HCT116 (cell line): ENCODE measurements at regions not wholly inside any gene's neighbourhood (a gene's known extent, or its start where the extent isn't known, plus 50 kb on each side); places are given as distances from the start of the nearest gene placed in this dataset.

ENCODE experiments used
- ATAC-seq: fragments of 200-7000 bp; cut with Tn5 transposase; 2 replicates; pipeline ENCODE4 v1.9.1; 2020; ENCODE audit warnings: mild to moderate bottlenecking, moderate library complexity
- BruUV-seq: library from RNA; stranded (reverse); fragments of 400-500 nt; replicated peaks from 2 replicates; lab custom pipeline; 2021; lab: Mats Ljungman, UMichigan
- CTCF ChIA-PET: fragments of 300-600 bp; sonication (Branson Sonifier 250); formaldehyde crosslinking; loops from one replicate; lab custom pipeline; 2021; ENCODE audit warnings: antibody characterized with exemption; lab: Charles Lee
- POLR2A ChIA-PET: fragments of 300-600, 350-600 bp; sonication (Branson Sonifier 250); formaldehyde crosslinking; loops from one replicate; lab custom pipeline; 2021; ENCODE audit warnings: antibody characterized with exemption; lab: Charles Lee
- RAD21 ChIA-PET, 2 experiments: fragments of 300-600 bp; sonication (Branson Sonifier 250); formaldehyde crosslinking; loops; one replicate each; lab custom pipeline; 2023; ENCODE audit warnings: low total read pairs in 2 of 2; ENCODE audit not compliant: uncharacterized antibody in 2 of 2, unreplicated experiment in 2 of 2, low non-redundant PET in 1 of 2; lab: Charles Lee
- DNase-seq: peaks from one replicate; pipeline ENCODE4 v3.0.0-alpha.2; 2010; ENCODE audit warnings: low read depth, low spot score
- H2AFZ ChIP-seq: fragments of 200-600 bp; shearing (Covaris generic), sonication (generic); 2 replicates; pipeline ENCODE4 v1.6.1; 2017; ENCODE audit warnings: low read depth, mixed run types, mixed read lengths, antibody characterized with exemption, low read length; ENCODE audit not compliant: poor library complexity, severe bottlenecking
- H3K27ac ChIP-seq: 2 replicates; pipeline ENCODE4 v1.5.1; 2012; ENCODE audit warnings: low read depth, low read length
- H3K27me3 ChIP-seq: fragments of 200-600 bp; sonication (generic); 2 replicates; pipeline ENCODE4 v1.6.1; 2016; ENCODE audit warnings: mixed run types, low read length, mixed read lengths; ENCODE audit not compliant: insufficient read depth
- H3K36me3 ChIP-seq, 2 experiments: fragments of 200-500 bp in 1 of 2; fragments of 200-600 bp in 1 of 2; sonication (Bioruptor generic) in 1 of 2; sonication (generic) in 1 of 2; 2 replicates each; pipeline versions ENCODE4 v1.5.1 to v1.6.1; 2014 to 2016; ENCODE audit warnings: low read length in 2 of 2, inconsistent platforms in 1 of 2, mixed read lengths in 1 of 2, mixed run types in 1 of 2; ENCODE audit not compliant: insufficient read depth in 2 of 2, control insufficient read depth in 1 of 2
- H3K4me1 ChIP-seq, 2 experiments: fragments of 200-600 bp in 1 of 2; sonication (generic) in 1 of 2; 2 replicates each; pipeline versions ENCODE4 v1.5.1 to v1.6.1; 2012 to 2017; ENCODE audit warnings: low read length in 2 of 2, inconsistent platforms in 1 of 2, mild to moderate bottlenecking in 1 of 2, mixed read lengths in 1 of 2, mixed run types in 1 of 2, moderate library complexity in 1 of 2; ENCODE audit not compliant: insufficient read depth in 2 of 2, control insufficient read depth in 1 of 2
- H3K4me2 ChIP-seq: fragments of 200-600 bp; sonication (generic); 2 replicates; pipeline ENCODE4 v1.6.1; 2017; ENCODE audit warnings: mixed run types, low read length, mixed read lengths
- H3K4me3 ChIP-seq, 2 experiments: fragments of 200-600 bp in 1 of 2; sonication (generic) in 1 of 2; replicated peaks in 1 of 2; 2 replicates each; pipeline ENCODE4 v1.5.1; 2011 to 2016; ENCODE audit warnings: low read length in 2 of 2, control low read depth in 1 of 2, low read depth in 1 of 2, mild to moderate bottlenecking in 1 of 2, mixed read lengths in 1 of 2, mixed run types in 1 of 2
- H3K79me2 ChIP-seq: fragments of 200-600 bp; sonication (generic); 2 replicates; pipeline ENCODE4 v1.6.1; 2017; ENCODE audit warnings: mild to moderate bottlenecking, mixed run types, low read length, moderate library complexity, mixed read lengths; ENCODE audit not compliant: insufficient read depth
- H3K9ac ChIP-seq: fragments of 200-600 bp; sonication (generic); 2 replicates; pipeline ENCODE4 v1.6.1; 2016; ENCODE audit warnings: low read length, mixed read lengths
- H3K9me2 ChIP-seq: fragments of 200-600 bp; sonication (generic), shearing (Covaris generic); 2 replicates; pipeline ENCODE4 v1.6.1; 2017; ENCODE audit warnings: mixed run types, mild to moderate bottlenecking, moderate library complexity; ENCODE audit not compliant: insufficient read depth
- H3K9me3 ChIP-seq, 2 experiments: fragments of 200-500 bp in 1 of 2; fragments of 200-600 bp in 1 of 2; sonication (Bioruptor generic) in 1 of 2; sonication (generic) in 1 of 2; 2 replicates each; pipeline ENCODE4 v1.6.1; 2014 to 2017; ENCODE audit warnings: low read length in 2 of 2, mixed read lengths in 2 of 2, inconsistent platforms in 1 of 2, low read depth in 1 of 2, mild to moderate bottlenecking in 1 of 2, mixed run types in 1 of 2, moderate library complexity in 1 of 2; ENCODE audit not compliant: control insufficient read depth in 1 of 2, insufficient read depth in 1 of 2
- H4K20me1 ChIP-seq: fragments of 200-600 bp; sonication (generic), shearing (Covaris generic); 2 replicates; pipeline ENCODE4 v1.6.1; 2017; ENCODE audit warnings: mixed run types, mild to moderate bottlenecking, moderate library complexity; ENCODE audit not compliant: insufficient read depth
- CBX3 ChIP-seq: IDR thresholded peaks from 2 replicates; pipeline ENCODE4 v1.6.1; 2012; ENCODE audit warnings: low read depth
- EGR1 ChIP-seq: IDR thresholded peaks from 2 replicates; pipeline ENCODE4 v1.6.1; 2012; ENCODE audit warnings: low read depth
- EZH2 ChIP-seq: fragments of 200-600 bp; sonication (generic); IDR thresholded peaks from 2 replicates; pipeline ENCODE4 v1.6.1; 2017; ENCODE audit warnings: antibody characterized with exemption, mixed run types
- EZH2phosphoT487 ChIP-seq: fragments of 200-600 bp; IDR thresholded peaks from 2 replicates; pipeline ENCODE4 v1.6.1; 2018; ENCODE audit warnings: antibody characterized with exemption, borderline replicate concordance
- MAX ChIP-seq: IDR thresholded peaks from 2 replicates; pipeline ENCODE4 v1.6.1; 2012
- POLR2A ChIP-seq: IDR thresholded peaks from 2 replicates; pipeline ENCODE4 v1.7.0; 2011; ENCODE audit warnings: borderline replicate concordance; ENCODE audit not compliant: insufficient read depth, insufficient read length; ENCODE audit errors: extremely low read depth
- POLR2AphosphoS5 ChIP-seq: IDR thresholded peaks from 2 replicates; pipeline ENCODE4 v1.6.1; 2011; ENCODE audit warnings: mild to moderate bottlenecking, low read depth, low read length, moderate library complexity
- RAD21 ChIP-seq: IDR thresholded peaks from 2 replicates; pipeline ENCODE4 v1.6.1; 2012; ENCODE audit warnings: low read depth, mild to moderate bottlenecking
- SRF ChIP-seq: IDR thresholded peaks from 2 replicates; pipeline ENCODE4 v1.6.1; 2012; ENCODE audit warnings: low read depth
- TCF7L2 ChIP-seq: IDR thresholded peaks from 2 replicates; pipeline ENCODE4 v1.7.0; 2011; ENCODE audit warnings: borderline replicate concordance, inconsistent platforms; ENCODE audit not compliant: insufficient read depth, insufficient read length; ENCODE audit errors: extremely low read depth
- ZFX ChIP-seq: fragments of 450-650 bp; IDR thresholded peaks from 2 replicates; pipeline ENCODE4 v1.6.1; 2017
- intact Hi-C: fragments of 100-400 bp; cut with micrococcal nuclease; formaldehyde crosslinking; loops from 2 replicates; pipeline ENCODE4 v1.10.0; 2022
- TF ChIP-seq, protein P1 (sequence below), 3 experiments: fragments of 200-600 bp in 1 of 3; sonication (generic) in 1 of 3; IDR thresholded peaks in 2 of 3; conservative IDR thresholded peaks in 1 of 3; 2 replicates each; pipeline ENCODE4 v1.5.1; 2012 to 2017; ENCODE audit warnings: low read depth in 2 of 3, low read length in 2 of 3, antibody characterized with exemption in 1 of 3, borderline replicate concordance in 1 of 3, control low read depth in 1 of 3, mild to moderate bottlenecking in 1 of 3, mixed read lengths in 1 of 3, mixed run types in 1 of 3, moderate library complexity in 1 of 3; ENCODE audit not compliant: insufficient read depth in 1 of 3
- TF ChIP-seq, protein P2 (sequence below): IDR thresholded peaks from 2 replicates; pipeline ENCODE4 v1.6.1; 2011; ENCODE audit warnings: mild to moderate bottlenecking, low read length, moderate library complexity; ENCODE audit not compliant: insufficient replicate concordance; ENCODE audit errors: extremely low read depth

DNA sequence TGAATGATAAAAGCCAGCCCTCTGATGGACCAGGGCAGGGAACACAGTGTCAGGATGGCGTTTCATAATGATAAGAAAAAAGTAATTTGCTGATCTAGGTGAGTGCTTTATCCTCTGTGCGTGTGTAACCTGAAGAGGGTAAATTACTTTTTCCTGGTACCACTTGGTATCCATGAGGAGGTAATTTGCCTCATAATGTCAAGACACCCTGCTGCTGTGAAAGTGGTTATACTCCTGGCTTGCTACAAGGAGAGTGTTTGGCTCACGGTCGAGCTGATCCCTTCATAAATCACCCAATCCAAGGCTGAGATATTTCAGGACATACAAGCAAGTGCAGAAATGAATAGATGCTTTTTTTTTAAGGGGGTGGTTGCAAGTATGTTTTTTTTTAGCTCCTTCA is 207.2 kb upstream of the PGR start:
- no peak for ATAC-seq
- ChIA-PET CTCF (no interaction called here), POLR2A (no interaction called here)

More for the DNA sequence above, 207.2 kb upstream of the PGR start:
- H2AFZ ChIP-seq, result no peak overlapping the region
- no peaks in the 10 kb centered on the region for H3K79me2 ChIP-seq
- no peaks in the 10 kb centered on the region for H4K20me1 ChIP-seq
- RAD21 ChIA-PET, result no interaction called here
- H3K9me2 ChIP-seq, result no peaks in the 10 kb centered on the region
- no TSS peak for BruUV-seq
- H3K9ac ChIP-seq, result no peak overlapping the region
- H3K4me2 ChIP-seq, result no peak overlapping the region
- no peaks in the 10 kb centered on the region for H3K9me3 ChIP-seq
- H3K4me1 ChIP-seq, result no peaks in the 10 kb centered on the region
- H3K4me3 ChIP-seq, result no peak overlapping the region
- intact Hi-C loops, result no loop called here
- no peaks in the 10 kb centered on the region for H3K36me3 ChIP-seq
- no peak overlapping the region for H3K27ac ChIP-seq
- DNase-seq, result no peak
- TF ChIP-seq SRF (no peak), RAD21 (no peak), POLR2A (no peak), EZH2phosphoT487 (no peak), EGR1 (no peak), MAX (no peak), EZH2 (no peak), CBX3 (no peak), POLR2AphosphoS5 (no peak), ZFX (no peak), TCF7L2 (no peak)
- TF ChIP-seq, protein P1, sequence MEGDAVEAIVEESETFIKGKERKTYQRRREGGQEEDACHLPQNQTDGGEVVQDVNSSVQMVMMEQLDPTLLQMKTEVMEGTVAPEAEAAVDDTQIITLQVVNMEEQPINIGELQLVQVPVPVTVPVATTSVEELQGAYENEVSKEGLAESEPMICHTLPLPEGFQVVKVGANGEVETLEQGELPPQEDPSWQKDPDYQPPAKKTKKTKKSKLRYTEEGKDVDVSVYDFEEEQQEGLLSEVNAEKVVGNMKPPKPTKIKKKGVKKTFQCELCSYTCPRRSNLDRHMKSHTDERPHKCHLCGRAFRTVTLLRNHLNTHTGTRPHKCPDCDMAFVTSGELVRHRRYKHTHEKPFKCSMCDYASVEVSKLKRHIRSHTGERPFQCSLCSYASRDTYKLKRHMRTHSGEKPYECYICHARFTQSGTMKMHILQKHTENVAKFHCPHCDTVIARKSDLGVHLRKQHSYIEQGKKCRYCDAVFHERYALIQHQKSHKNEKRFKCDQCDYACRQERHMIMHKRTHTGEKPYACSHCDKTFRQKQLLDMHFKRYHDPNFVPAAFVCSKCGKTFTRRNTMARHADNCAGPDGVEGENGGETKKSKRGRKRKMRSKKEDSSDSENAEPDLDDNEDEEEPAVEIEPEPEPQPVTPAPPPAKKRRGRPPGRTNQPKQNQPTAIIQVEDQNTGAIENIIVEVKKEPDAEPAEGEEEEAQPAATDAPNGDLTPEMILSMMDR (IDR thresholded peaks at IDR 0.05 in 2 of 3, conservative IDR thresholded peaks at IDR 0.05 in 1 of 3; ENCODE audit: borderline replicate concordance in 1 of 3, insufficient read depth in 1 of 3, low read depth in 2 of 3, low read length in 2 of 3), result no peak
- TF ChIP-seq, protein P2, sequence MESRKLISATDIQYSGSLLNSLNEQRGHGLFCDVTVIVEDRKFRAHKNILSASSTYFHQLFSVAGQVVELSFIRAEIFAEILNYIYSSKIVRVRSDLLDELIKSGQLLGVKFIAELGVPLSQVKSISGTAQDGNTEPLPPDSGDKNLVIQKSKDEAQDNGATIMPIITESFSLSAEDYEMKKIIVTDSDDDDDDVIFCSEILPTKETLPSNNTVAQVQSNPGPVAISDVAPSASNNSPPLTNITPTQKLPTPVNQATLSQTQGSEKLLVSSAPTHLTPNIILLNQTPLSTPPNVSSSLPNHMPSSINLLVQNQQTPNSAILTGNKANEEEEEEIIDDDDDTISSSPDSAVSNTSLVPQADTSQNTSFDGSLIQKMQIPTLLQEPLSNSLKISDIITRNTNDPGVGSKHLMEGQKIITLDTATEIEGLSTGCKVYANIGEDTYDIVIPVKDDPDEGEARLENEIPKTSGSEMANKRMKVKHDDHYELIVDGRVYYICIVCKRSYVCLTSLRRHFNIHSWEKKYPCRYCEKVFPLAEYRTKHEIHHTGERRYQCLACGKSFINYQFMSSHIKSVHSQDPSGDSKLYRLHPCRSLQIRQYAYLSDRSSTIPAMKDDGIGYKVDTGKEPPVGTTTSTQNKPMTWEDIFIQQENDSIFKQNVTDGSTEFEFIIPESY, result no peak
- 0 out of 2 replicates have a peak, but pooled peaks cover 2% of the 10 kb centered on the region for H3K27me3 ChIP-seq
